GM18508 (cell line): ENCODE measurements at regions not wholly inside any gene's neighbourhood (a gene's known extent, or its start where the extent isn't known, plus 50 kb on each side); places are given as distances from the start of the nearest gene placed in this dataset.
"Not testable (repeated sequence)": the region's sequence is repeated elsewhere in the genome, so short reads cannot be mapped to it uniquely, and the experiment has no call there.

Experiments
- ATAC-seq: cut with Tn5 transposase; IDR thresholded peaks from one replicate; pipeline ENCODE4 v1.9.1; 2021; ENCODE audit warnings: moderate number of reproducible peaks; ENCODE audit not compliant: insufficient read depth, unreplicated experiment

DNA sequence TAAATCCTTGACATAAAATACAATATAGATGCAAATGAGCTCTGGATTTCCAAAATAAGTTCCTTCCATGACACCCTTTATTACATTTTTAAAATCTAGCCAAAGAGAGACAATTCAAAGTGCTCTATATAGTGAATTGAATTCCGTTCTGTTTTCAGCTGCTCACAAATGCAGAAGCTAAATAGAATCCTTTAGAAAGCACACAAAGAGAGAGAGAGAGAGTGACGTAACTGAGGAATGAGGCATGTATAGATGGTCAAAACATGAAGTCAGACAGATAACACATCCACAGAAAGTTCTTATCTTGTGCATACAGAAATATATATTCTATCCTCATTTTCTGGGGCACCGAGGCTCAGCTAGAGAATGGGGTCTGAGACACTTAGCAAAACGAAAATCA is 344.7 kb upstream of the NETO1 start:
- ATAC-seq = no peak

DNA sequence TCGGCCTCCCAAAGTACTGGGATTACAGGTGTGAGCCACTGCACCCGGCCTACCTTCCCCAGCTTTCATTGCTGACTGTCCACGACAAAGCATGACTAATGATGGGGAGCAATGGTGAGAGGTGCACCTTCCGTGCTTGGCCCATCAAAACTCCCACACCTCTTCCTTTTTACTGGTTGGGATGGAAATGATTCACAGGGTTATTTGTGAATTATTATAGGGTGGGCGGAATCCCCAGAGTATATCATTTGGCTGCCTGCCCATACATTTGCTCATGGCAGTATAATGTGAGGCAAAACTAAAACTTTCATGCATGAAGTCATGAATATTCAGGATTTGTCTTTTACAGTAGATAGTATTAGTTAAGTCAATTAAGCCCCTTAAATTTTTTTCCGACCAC is 334.2 kb upstream of the NETO1 start:
- ATAC-seq = no peak

DNA sequence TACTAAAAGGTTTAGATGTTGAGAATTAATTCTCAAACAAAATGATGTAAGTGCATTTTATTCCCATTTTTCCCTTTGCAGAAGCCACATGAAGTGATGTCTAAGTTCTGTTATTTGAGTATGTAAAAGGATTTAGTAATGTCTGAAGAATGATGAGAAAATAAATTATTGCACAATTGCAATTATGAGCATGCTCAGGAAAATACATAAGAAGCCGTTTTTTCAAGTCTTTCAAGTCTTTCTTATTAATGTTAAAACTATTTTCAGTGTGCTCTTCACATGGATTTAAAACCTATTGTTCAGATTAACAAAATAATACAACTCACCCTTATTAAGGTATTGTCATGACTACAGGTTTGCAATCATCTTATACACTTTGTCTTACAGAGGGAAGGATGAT is 331.4 kb upstream of the NETO1 start:
- no peak for ATAC-seq

DNA sequence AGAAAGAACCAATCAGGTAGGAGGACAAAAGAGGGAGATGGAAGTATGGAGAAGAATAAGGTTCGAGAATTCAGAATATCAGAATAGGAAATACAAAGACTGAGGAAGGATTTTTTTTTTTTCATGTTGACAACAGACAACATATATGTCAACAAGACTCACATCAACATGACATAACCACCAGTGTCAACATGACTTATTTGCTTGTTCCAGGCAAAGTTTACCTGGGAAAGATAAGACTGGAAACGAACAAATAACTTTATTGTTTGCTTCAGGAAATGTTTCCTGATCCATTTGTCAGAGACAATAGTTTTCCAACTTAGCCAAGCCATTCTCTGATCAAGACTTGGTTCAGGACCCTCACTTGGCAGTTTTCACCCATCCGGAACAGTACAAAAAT is 321.9 kb upstream of the NETO1 start:
- no peak for ATAC-seq

DNA sequence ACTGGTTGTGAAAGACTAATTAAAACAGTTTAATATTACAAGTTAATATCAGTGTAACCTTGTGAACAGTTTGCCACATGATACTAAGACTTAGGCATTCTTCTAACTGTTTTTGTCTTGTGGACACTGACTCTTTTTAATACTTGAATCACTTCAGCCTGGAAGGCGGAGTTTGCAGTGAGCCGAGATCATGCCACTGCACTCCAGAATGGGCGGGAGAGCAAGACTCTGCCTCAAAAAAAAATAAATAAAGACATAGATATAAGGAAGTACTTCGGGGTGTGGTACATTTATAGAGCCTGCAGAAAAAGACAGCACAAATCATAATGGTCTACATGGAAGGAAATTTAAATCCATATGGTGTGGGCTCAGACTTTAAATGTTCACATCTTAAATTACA is 300.4 kb upstream of the NETO1 start:
- ATAC-seq = no peak

DNA sequence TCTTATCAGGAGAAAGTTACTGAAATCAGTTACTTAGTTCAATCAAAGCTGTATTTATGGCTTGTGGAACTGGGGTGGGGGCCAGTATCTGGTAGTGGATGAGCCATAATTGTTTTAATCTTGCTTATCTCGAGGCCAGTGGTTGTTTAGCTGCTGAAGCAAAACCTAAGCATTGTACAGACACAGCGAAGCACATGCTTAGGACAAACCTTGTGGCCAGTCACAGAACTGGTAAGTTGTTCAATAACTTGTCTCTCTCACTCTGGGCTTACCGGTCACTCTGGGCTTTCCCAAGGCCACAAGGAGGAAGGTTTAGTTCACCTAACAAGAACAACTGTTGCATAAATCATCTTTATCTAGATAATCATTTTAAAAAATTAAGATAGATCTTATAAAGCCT is 296.6 kb upstream of the NETO1 start:
- no peak for ATAC-seq

DNA sequence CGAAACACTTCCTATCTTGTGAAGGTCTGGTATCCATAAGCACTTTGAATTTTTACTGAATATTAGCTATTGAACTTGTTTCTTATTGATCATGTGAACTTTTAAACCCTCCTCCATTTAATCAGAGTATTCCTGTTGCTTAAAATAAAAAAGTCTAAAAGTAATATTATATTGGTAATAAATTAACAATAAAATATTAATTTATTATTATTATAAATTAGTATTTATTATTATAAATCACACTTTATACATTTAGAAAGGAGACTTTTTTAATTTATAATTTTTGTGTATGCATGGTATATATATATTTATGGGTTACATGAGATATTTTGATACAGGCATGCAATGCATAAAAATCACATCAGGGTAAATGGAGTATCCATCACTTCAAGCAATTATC is 295.4 kb upstream of the NETO1 start:
- no peak for ATAC-seq

DNA sequence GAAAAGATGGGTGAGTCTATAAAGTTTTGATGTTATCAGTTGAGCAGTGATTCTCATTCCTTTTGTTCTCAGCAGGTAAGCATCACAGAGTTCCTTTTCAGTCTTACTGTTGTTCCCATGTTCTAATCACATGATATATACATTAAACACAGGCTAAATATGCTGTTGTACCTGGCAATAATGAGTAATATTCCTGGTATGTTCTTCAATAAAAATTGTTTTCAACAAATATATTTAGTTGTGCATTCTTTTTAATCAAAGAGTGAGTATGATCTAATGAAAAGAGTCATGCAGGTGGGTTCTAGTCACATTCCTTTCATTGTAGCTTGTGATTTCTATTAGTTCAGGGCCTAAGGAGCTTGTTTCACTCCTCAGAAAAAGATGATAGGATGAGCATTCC is 288.3 kb upstream of the NETO1 start:
- no peak for ATAC-seq

DNA sequence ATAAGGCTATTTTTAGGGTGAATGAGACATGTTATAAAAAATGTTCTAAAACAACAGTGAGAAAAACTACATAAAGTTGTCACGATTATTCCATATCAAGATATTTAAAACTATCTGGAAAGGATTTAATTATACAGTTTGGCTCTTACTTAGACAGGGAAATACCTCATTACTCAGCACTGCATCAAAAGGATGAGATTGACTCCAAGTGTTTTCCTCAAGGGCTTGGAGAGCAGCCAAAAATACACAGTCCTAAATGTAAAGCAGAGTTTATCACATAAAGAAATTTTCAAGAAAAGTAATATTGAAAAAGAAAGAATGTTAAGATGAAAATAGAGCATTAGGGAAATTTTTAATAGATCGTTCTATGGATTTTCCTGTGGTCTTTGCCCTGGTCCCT is 285.5 kb upstream of the NETO1 start:
- ATAC-seq = no peak

DNA sequence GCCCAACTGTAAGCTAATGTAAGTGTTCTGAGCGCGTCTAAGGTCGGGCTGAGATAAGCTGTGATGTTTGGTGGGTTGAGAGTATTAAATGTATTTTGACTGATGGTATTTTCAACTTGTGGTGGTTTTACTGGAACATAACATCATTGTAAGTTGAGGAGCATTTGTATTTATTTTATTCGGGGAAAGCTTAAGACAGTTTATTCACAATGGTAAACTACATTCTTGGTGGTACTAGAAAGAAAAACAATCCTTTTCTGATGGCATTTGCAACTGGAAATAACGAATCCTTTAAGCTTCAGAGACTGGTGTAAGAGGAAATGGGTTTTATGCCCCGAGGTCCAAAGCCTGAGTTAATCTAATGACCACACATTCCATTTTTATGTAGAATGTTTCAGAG is 283.3 kb upstream of the NETO1 start:
- no peak for ATAC-seq

DNA sequence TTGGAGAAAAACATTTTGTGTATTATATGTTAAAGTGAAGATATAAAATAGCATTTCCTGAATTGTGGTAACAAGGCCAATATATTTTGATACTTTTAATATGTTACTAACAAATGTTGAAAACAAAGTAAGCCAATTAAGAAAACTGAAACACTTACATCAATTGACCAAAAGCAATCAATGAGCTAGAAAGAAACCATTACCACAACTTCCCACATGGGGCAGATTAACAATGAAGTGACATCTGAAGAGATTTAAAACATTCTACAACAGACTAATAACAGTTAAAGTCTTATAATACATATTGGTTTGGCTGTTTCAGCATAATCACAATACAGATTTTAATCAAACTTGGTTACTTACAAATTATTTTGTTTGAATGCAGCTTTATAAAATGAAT is 282.4 kb upstream of the NETO1 start:
- ATAC-seq = no peak

DNA sequence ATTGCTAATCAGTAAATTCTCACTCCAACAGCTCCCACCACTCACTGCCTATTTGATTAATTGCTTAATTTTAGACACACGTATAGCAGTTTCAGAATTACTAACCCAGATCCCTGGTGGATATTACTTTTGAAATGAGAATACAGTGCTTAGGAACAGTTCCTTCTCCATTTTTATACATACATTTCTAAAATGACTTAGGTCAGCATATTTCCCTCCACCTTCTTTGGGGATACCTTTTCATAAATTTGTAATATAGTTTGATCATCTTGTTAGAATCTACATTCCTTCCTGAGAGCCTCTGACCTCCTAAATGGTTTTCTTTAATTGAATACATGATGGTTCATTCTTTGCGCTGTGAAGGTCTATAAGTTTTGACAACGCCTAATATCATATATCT is 279.8 kb upstream of the NETO1 start:
- no peak for ATAC-seq

DNA sequence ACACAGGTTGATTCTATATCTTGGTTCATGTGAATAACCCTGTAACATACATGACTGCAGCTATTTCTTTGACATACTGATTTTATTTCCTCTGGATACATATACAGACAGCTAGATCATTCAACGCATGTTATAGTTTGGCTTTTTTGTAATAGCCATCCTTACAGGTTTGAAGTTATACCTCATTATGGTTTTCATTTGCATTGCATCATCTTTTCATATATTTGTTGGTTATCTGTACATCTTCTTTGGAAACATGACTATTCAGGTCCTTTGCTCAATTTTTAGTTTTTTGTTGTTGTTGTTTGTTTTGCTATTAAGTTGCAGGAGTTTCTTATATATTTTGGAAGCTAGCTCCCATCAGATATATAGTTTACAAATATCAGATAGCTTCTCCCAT is 276.2 kb upstream of the NETO1 start:
- no peak for ATAC-seq

DNA sequence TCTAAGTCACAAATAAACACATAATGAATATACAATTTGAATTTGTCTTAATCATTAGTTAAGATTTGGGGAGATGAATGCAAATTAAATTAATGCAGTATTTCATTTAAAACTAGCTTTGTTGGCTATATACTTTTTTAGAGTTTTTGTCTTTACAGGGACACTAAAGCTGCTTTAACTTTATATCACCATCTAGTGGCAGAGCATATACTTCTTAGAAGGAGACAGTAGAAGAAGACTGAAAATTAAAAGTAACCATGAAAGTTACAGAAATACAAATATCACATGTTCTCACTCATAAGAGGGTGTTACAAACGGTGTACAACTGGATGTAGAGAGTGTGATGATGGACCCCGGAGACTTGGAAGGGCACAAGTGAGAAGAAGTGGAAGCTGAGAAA is 268.3 kb upstream of the NETO1 start:
- no peak for ATAC-seq

DNA sequence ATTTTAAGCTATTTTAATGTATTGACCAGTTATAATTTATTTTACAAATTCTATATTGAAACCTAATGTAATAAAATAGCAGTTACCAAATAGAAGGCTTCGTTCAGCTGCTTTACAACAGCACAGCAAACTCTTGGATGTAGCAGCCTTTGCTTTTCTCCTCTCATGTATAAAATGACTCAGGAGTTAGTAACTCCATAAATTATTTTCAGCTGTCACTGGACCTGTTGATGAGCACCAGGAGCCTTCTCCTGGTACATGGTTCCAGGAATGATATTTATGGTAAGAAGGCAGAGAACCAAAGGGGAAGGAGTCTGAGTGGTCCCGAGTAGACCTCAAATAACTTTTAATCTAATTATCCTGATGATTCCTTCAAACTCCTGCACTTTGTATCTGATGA is 256.4 kb upstream of the NETO1 start:
- no peak for ATAC-seq

DNA sequence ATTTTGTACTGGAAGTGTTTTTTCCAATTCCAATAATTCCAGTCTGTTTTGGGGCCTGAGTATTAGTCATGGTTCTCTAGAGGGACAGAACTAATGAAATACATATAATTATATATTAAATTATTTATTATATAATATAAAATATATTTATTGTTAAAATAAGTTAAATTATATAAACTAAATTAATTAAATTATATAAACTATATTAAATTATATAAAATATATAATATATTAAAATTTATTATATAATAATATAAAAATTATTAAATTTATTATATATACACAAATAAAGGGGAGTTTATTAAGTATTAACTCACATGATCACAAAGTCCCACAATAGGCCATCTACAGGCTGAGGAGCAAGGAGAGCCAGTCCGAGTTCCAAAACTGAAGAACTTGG is 253.4 kb upstream of the NETO1 start:
- ATAC-seq = no peak

DNA sequence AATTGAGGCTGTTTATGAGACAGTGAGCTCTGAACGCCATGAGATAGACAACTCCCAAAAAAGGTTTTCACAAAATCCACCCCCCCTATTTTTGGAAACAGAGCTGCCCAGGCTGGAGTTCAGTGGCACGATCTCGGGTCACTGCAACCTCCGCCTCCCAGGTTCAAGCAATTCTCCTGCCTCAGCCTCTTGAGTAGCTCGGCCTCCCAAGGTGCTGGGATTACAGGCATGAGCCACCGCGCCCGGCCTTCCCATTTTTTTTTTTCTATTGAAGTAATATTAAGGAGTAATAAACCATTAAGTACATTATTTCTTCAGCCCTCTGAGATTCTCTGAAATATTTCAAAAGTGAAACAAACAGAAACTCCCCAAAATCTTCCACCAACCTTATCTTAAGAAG is 252.8 kb upstream of the NETO1 start:
- ATAC-seq = no peak

DNA sequence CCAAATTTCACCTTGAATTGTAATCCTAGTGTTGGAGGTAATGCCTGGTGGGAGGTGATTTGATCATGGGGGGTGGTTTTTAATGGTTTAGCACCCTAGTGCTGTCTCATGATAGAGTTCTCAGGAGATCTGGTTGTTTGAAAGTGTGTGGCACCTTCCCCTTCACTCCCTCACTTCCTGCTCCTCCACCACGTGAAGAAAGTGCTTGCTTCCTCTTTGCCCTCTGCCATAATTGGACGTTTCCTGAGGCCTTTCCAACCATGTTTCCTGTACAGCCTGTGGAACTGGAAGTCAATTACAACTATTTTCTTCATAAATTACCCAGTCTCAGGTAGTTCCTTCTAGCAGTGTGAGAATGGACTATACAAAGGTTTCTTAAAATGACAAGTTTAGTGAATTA is 251.8 kb upstream of the NETO1 start:
- no peak for ATAC-seq

DNA sequence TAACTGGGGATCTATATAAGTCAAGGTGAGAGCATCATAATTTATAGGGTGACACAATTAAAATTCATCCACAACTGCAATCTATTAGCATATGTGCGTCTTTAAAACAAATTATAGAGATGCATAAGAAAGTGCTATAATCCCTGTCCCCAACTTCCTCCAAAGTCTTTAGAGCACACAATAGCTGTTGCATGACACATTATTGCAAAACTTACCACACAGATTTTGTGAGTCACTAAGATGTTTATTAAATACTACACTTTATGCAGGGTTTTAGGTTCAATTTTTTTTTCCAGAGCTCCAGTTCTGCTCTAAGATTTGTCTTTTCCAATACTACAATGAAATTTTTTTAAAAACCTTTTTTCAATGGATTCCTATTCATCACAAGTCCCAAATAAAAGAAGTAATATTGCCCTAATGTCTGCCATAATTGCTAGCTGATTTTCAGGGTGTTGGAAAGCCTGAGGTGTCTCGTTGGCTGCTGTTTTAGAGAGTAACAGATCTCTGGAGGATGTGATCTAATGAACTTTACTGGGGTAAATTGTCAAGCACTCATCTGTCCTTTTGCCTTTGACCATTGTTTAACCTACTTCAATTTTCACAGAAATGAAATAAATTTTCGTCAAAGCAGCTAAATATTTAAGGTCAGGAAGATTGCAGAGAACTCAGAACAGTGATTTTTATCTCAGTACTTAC is 250.5 kb upstream of the NETO1 start:
- ATAC-seq = no peak

DNA sequence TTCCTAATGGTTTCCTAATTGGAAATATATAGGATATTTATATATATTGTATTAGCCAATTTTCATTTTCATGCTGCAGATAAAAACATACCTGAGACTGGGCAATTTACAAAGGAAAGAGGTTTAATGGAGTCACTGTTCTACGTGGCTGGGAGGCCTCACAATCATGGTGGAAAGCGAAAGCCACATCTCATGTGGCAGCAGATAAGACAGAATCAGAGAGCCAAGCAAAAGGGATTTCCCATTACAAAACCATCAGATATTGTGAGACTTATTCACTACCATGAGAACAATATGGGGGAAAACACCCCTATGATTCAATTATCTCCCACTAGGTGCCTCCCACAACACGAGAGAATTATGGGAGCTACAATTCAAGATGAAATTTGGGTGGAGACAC is 242.5 kb upstream of the NETO1 start:
- ATAC-seq = no peak

DNA sequence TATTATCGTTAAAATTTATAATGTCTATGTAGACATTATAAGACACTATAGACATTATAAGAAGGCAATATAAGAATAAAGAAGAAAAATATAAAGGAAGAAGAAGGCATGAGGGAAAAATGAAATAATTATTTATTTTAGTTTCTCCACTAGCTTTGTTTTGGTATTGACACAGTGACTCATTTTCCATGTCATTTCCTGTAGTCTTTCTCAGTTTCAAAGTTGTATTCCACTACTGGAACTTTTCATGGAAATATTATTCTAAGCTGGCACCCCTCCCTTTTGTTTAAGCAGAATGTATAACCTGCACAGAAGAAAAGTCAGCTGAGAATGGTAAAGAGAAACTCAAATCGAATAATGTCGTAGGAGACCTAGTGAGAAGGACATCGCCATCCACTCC is 234.2 kb upstream of the NETO1 start:
- ATAC-seq = no peak

DNA sequence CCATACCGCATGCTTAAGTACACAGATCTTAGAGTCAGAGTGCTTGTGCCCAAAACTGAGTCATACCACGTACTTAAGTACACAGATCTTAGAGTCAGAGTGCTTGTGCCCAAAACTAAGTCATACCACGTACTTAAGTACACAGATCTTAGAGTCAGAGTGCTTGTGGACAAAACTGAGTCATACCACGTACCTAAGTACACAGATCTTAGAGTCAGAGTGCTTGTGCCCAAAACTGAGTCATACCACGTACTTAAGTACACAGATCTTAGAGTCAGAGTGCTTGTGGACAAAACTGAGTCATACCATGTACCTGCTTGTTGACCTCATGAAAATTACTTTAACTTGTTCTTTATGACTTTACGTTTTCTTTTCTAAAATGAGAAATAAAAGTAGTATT is 233.7 kb upstream of the NETO1 start:
- not testable (repeated sequence) for ATAC-seq

DNA sequence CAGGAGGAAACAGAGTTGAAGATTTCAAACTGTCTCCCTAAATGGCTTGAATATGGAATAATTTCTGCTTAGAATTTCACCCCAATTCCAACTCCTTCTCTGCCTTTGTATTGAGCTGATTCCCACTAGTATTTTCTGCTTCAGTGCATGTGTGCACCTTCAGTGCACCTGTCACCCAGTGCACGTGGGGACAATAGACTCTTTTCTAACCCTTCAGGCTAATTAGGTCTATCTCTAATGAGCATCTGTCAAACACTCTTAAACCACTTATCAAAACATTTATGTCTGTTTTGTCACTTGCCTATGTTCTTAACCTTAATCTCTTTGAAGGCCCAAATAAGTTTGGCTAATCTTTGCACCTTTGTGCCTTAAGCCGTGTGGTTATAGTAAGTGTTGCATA is 232.0 kb upstream of the NETO1 start:
- no peak for ATAC-seq
